HTR-8/SVneo (cell line): ENCODE measurements at regions not wholly inside any gene's neighbourhood (a gene's known extent, or its start where the extent isn't known, plus 50 kb on each side); places are given as distances from the start of the nearest gene placed in this dataset.

ENCODE experiments used
- DNase-seq: peaks from one replicate; pipeline ENCODE4 v3.0.0; 2011; ENCODE audit warnings: low spot score, mixed read lengths; ENCODE audit not compliant: insufficient read length
- FAIRE-seq: peaks from 2 replicates; lab custom pipeline; 2011; peaks lifted over from hg19 to GRCh38; lab: Jason Lieb, UNC

DNA sequence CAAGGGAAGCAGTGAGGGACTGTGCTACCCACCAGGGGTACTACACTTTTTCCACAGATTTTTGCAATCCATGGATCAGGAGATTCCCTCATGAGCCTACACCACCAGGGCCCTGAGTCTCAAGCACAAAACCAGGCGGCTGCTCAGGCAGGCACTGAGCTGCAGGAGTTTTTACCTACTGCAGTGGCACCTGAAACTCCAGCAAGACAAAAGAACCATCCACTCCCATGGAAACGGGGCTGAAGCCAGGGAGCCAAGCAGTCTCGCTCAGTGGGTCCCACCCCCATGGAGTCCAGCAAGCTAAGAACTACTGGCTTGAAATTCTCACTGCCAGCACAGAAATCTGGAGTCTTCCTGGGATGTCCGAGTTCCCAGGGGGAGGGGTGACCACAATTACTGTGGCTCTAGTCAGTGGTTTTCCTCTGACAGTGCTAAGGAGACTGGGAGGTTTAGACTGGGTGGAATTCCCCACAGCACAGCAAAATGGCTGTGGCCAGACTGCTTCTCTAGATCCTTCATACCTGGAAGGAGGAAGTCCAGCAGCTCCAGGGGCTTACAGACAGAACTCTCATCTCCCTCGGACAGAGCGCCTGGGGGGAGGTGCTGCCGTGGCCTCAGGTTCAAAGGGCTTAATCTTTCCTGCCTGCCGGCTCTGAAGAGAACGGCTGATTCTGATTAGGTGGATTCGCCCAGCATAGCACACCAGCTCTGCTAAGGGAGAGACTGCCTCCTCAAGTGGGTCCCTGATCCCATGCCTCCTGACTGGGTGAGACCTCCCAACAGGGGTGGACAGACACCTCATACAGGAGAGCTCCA lies 437.8 kb downstream of the LTN1 start:
- DNase-seq (no peak), FAIRE-seq (no peak)

DNA sequence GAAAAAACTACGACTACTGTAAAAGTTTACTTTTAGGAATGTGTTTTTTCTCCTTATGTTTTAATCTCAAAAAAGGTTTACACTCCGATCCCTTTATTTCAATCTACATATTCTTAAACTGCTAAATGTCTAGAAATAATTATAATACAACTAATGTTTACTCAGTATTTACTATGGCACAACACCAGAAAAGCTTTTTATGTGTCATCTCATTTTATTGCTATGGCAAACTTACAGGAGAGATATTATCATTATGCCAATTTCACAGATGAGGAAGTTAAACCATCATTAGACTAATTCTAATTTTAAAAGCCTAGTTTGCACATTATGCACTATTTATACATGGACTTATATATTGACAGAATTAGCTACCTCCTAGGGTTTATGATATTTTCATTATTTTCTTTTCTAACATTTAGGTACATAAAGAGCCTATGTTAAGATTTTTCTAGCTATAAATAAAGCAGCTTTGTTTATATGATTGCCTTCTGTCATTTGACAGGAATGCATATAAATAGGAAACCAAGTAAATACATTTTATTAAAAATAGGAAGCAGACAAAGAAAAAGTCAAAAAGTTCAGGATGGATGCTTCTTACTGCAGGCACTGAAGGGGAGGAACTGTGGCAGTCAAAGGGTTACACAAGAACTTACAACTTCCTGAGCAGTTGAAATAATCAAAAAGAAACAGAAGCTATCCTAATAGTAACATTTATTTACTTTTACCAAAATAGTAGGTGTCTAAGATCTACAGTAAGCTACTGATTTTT lies 442.4 kb downstream of the LTN1 start:
- DNase-seq (no peak), FAIRE-seq (no peak)

DNA sequence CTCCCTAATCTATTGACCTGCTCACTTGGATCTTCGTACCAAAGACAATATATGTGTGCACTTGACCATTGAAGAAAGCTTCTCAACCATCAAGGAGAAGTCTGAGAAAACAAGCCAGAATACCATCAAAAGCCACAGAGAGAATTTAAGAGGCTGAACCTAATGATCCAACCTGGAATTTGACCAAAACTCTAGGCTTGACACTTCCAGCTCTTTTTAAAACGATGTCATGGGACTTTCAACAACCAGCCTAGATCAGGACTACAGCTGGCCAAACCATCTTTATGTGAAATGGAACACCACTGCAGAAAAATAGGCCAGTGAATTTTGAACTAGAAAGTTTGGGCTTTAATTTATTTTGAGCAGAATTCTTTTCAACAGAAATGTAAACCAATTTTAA lies 444.4 kb downstream of the LTN1 start:
- DNase-seq (no peak), FAIRE-seq (no peak)

DNA sequence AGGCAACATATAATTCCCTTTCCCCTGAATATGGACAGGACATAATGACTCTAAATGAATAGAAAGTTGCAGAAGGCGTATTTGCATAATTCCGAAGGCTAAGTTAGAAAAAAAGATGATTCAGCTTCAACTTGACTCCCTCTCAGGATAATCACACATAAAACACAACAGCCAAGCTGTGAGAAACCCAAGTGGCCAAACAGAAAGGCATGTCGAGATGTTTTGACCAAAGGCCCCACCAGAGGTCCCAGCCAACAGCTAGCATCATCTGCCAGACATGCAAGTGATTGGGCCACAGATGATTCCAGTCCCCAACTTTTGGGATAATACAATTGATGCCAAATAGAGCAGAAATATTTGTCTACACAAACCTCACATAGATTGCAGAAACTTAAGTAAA lies 444.9 kb downstream of the LTN1 start:
- no peak for DNase-seq
- FAIRE-seq = no peak

DNA sequence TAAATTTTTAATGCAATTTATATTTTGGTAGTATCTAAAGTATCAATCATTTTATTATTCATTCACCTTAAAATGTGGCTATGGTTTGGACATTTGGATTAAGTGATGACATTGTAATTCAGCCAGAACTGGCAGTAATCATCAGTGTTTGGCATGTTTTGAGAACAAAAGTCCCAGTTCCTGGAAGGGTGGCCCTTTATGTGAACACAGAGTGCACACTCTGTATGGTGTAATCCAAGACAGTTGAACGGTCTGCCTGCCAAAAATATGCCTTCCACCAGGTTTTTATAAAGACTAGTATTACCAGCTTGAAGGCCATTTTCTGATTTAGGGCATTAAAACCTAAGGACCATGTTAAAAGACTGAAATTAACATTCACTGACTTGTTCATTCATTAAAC lies 448.7 kb downstream of the LTN1 start:
- no peak for FAIRE-seq

DNA sequence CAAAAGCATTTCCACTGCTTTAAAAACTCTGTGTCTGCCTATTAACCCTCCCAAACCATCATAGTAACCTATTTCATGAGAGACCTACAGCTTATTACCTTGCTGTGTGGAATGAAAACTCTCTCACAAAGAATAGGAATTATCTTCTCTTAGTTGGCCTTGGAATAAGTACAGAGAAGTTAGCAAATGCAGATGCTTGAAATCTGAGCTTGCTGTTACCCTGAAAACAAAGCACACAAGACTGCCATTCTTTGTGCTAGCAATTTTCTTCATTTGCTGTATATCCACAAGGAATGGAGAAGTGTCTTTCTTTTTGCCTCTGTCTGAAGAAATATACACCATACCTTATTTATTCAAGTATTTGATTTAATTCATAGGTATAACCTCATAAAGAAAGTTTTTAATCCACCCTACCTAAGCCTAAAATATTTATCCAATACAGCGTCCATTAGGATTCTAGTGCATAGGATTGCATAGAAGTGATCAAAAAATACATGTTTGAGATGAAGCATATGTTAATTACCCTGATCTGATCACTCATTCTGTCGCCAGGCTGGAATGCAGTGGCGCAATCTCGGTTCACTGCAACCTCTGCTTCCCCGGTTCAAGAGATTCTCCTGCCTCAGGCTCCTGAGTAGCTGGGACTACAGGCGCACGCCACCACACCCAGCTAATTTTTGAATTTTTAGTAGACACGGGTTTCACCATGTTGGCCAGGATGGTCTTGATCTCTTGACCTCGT lies 451.1 kb downstream of the LTN1 start:
- no peak for DNase-seq
- no peak for FAIRE-seq

More for the DNA sequence above, 448.7 kb downstream of the LTN1 start:
- DNase-seq = no peak

DNA sequence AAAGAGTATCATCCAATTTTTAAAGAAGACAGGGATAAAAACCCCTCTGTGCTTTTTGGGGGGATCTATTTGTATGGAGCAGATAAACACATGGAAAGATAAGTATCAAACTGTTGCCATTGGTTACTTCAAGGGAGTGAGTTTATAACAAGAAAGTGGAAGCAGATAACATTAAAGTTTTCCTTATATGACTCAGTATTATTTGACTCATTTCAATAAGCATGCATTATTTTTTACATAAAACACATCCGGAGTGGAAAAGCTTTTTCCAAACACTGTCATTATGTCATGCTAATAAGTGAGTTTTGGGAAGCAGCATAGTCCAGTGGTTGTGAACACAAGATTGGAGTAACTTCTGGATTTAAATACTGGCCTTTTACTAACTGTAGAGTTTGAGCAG lies 452.2 kb downstream of the LTN1 start:
- DNase-seq (no peak), FAIRE-seq (no peak)

DNA sequence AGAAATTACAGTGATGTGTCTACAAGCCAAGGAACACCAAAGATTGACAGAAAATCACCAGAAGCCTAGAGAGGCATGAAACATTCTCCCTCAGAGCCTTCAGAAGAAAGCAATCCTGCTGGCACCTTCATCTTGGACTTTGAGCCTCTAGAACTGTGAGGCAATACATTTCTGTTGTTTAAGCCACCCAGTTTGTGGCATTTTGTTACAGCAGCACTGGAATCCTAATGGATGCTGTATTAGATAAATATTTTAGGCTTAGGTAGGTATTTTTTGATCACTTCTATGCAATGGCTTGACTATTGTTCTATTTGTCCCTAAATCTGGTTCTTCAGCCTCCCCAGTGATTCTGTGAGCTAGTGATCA lies 453.1 kb downstream of the LTN1 start:
- no peak for FAIRE-seq

DNA sequence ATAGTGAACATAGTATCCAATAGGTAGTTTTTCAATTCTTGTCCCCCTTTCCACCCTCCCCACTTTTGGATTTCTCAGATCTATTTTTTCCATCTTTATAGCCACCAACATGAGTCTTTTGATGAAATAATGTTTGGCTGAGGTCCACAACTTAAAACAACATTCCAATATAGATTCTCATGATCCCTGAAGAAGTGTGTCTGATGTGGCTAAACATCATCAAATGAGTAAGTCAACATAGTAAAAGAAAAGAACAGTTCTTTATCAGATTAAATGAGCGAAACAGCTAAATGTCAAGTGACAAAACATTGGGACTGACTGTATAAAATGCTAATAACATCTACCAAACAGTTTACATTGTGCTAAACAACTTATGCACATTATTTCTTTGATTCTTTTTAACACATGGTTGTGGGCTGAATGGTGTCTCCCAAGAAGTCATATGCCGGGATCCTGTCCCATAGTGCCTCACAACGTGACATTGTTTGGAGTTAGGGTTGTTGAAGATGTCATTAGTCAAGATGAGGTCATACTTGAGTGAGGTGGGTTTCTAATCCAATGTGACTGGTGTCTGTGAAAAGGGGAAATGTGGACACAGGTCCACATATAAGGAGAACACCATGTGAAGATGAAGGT lies 453.6 kb downstream of the LTN1 start:
- no peak for FAIRE-seq
- DNase-seq = no peak

More for the DNA sequence above, 453.1 kb downstream of the LTN1 start:
- no peak for DNase-seq

DNA sequence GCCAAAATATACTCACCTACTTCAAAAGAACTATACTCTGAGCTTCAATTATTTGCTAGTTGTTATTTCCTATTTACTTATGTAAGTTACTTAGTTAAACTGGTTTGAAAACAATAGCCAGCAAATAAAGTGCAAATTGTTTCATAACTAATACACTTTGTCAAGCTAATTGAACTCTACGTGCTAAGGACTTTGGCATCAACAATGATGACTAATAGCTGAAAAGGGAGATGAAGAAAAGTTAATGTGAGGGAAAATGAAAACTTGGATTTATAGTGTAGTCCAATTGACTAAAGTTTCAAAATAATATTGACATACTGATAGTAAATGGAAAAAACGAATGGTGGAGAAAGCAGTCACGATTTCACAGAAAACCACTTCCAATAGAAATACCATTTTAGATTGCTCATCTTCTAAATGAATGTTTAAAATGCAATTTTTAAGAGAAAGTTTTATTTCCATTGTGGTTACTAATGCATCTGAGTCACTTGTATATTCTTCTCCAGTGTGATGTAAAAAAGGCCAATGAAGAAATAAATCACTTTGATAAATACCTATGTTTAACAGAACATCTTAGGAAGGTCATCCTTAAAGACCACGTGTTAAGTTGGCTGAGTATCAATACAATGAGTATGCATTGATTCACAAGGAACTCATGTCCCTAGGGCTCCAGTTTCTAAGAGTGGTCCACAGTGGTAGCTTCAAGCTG lies 455.2 kb downstream of the LTN1 start:
- DNase-seq (peak; percentile 28), FAIRE-seq (no peak)

DNA sequence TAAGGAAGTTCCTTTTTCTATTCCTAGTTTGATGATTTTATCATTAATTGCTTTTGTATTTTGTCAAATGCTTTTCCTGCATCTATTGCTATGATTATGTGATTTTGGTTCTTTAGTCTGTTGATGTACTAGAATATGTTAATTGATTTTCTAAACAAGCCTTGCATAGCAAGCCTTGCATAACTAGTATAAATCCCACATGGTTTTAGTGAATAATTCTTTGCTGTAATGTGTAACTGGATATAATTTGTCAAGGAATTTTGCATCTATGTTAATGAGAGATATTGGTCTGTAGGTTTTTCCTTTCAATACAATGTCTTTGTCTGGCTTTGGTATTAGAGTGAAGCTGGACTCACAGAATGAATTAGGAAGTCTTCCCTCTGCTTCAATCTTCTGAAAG lies 460.2 kb downstream of the LTN1 start:
- FAIRE-seq (no peak), DNase-seq (no peak)

DNA sequence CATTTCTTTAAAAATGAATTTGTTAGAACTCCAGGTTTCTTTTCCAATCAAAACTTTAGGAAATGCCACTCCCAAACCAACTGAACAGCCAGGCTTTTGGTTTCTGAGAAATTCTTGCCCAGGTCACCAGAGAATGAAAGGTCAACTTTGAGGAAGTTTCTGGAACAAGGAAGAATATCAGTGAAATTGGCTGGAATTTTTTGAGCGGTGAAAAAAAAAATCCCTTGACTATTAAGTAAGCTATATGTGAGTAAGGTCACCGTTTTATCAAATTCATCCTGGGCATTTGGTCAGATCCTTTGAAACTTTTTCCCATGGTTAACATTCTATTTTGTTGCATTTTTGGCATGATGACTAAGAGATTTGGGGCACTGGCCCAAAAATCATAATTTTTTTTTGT lies 469.3 kb downstream of the LTN1 start:
- DNase-seq (no peak), FAIRE-seq (no peak)

DNA sequence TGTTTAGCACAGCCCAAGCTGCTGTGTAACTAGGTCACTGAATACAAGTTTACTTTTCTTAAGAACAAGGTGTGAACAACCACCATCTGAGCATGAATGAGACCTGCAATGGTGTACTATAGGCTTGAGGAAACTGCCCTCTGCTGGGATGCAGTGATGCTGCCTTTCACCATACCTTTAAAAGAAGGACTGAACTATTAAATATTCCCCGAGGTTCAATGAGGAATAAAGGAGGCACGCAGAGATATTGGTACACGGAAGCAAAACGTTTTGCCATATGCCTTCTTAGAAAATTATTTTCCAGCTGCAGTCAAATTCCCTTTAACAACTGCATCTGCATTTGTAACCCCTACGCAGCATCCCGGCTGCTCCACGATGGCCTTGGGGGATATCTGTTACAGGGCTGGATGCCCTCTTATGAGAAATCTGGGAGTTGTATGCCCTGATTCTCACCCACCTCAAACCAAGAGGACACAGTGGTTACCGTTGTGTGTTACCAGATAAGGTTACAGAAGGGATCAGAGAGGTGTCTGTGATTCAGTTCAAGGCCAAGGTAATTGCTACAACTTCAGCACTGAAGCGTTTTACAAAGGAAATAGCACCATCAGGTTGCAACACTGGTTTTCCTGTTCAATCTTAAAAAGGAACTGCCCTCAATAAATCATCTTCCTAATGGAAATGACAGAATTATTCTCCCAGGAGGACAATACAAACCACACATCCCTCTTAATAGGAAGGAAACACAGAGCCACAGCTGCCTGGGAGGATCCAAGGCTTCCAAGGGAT lies 470.5 kb downstream of the LTN1 start:
- no peak for DNase-seq

DNA sequence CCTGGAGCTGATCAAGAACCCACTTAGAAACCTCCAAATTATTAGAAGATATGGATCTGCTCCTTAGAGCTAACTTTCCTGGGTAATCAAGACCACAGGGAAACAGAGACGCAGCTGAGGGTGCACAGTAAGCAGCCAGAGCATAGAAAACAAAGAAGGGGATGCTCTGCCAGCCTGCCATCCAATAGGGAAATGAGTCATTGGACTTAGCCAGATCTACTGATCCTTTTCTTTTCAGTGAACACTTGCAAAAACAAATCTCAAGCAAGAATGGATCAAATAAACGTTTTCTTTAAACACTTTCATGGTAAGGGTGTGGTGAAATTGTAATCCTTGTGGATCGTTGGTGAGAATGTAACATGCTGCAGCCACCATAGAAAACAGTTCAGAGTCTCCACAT lies 474.0 kb downstream of the LTN1 start:
- no peak for FAIRE-seq
- DNase-seq = no peak

More for the DNA sequence above, 470.5 kb downstream of the LTN1 start:
- FAIRE-seq = no peak

DNA sequence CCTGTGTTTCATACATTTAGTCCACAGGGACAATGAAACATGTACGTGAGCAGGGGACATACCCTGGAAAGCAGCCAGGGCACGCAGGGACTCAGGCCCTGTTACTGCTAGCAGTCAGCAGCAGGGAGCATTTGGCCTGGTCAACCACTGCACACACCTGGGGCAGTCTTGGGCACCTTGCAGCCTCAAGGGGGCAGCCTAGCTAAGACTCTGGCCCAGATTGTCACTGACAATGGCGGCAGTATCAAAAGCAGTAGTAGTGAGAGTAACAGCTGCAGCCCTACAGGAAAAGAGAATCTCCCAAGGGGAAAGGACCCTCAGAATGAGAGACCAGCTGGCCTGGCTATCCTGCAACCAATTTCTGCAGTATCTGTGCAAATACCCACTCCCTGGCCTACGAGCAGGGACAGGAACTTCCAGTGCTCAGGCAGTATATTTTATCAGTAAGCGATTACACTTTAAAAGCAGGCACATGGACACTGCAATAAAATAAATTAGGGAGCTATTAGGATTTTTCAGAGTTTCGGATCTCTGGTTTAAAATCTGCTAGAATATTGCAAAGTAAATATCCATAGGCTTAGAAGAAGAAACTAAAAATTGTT lies 475.6 kb downstream of the LTN1 start:
- peak; percentile 36 for DNase-seq
- FAIRE-seq = peak; percentile 84

DNA sequence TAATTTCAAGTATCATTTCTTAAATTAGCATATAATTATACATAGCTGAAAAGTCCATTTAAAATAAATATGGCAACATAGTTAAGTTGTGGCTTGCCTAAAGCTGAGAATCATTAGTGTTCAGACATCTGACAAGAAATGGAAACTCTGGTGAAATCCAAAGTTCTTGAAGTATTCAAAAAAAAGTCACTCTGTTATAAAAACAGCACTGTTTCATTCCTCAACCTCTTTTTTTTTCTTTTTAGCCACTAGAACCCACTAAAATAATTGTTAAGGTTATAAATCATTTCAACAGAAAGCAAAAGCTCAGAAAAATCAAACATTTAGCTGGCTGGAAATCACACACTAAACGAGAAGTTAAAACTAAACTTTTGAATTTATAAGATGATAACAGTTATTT lies 476.7 kb downstream of the LTN1 start:
- no peak for DNase-seq
- no peak for FAIRE-seq

DNA sequence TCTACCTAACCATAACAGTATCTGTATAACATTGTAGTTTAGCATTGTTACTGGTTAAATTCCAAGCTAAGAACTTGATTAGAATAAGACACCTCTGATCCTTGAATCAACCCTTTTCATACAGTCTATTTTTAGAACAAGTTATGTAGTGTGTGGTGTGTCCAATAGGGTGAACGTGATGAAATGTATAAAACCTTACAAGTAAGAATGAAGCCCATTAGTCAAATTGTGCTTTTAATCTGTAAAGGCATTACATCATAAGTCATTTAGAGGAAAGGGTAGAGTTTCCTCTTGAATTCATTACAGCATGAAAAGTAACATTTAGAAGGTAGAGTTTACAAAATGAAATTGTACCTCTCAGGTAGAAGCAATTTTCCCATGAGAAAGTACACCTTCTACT lies 479.2 kb downstream of the LTN1 start:
- DNase-seq (no peak), FAIRE-seq (no peak)

DNA sequence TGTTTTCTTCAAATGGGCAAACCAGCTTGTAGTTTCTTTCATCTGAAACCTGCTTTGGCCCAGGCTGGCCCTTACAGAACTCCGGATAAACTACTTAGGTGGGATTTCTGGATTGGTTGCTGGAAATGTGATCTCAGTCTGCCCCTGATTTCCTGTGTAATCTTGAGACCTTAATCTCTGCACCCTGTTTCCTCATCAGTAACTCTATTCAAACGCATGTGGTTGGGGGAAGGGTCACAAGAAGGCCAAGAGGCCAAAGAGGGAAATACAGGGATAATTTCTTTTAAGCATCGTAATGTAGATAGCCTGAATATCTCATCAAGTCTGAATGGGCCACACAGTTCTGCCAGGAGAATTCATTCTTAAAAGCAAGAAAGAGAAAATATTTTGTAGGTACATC lies 483.6 kb downstream of the LTN1 start:
- no peak for DNase-seq
- no peak for FAIRE-seq

DNA sequence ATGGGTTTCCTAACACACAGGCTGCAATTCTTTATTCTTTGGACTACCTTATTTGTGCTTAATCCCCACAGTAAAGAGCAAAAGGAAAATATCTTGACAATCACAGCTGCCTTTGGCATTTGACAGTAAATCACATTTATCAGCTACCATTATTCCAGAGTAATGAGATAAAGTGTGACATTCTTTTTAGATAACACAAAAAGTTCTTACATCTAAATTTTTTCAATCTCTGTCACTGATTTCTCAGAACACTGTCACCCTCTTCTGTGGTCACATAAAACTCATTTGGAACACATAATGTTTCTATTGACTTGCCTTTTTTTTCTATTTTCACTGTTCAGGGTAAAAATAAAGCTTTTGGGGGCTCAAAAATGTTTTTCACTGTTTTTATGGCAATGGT lies 484.6 kb downstream of the LTN1 start:
- no peak for DNase-seq
- no peak for FAIRE-seq
